M059J (cell line): ENCODE measurements at regions not wholly inside any gene's neighbourhood (a gene's known extent, or its start where the extent isn't known, plus 50 kb on each side); places are given as distances from the start of the nearest gene placed in this dataset.
"Not testable (repeated sequence)": the region's sequence is repeated elsewhere in the genome, so short reads cannot be mapped to it uniquely, and the experiment has no call there.

ENCODE experiments used
- DNase-seq: peaks from one replicate; pipeline ENCODE4 v3.0.0-alpha.2; 2012; ENCODE audit warnings: low read depth

DNA sequence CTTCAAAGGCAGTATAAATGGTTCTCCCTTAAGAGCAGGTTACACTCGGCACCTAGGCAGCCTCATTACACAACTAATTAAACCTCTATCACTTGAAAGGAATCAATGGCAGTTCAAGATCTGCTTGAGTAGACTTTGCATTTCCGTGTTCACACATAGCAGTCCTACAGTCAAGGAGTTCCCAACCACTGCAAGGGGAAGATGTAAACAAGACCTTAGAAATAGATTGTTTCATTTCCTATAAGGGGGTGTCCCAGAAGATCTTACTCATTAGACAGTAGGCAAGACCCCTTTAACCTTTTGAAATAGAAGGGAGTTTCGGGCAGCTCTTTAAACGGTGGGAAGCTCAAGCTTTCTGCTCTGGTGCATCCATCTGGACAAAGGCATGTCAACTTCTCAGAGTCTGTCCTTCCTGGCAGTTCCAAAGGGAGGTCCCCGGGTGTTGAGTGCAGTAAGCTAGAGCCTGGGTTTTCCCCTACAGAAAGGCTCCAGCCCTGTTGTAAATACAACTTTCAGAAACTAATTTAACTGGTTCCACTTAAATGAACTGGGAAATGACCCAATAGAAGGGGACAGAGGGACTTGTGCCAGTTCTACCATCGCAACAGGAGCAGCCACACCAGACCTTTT, 150.8 kb downstream of the RBMX2 start:
- no peak for DNase-seq

DNA sequence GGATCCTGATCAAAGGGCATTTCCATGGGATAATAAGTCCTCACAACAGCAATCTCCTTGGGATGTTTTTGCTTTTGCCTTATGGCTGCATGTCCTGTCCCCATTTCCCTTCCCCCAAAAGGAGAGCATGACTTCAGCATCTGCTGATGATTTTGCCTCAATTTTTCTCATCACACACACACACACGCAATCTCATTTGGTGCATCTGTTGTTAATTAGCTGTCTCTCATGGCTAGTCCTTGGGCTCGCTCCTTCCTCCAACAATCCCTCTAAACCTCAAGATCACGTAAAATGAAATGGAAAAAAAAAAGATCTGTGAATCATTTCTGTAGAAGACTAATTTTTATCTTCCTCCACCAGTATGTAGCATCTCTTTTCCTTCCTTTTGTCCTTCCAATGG, 153.6 kb downstream of the RBMX2 start:
- DNase-seq = no peak

DNA sequence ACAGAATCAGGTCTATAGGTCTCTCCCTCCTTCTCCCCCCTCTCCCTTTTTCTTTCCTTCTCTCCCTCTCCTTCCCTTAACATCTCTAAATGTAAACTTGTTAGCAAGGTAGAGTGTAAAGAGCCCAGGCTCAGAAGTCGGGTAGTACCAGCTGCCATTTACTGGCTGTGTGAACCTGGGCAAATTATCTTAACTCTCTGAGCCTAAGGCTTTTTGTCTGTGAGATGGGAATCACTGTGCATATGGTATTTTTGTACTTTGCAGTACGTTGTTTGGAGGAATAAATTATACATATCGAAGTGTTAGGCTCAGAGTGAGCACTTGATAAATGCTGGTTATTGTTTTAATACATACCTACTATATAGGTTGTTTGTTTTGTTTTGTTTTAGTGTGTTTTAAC, 154.0 kb downstream of the RBMX2 start:
- no peak for DNase-seq

DNA sequence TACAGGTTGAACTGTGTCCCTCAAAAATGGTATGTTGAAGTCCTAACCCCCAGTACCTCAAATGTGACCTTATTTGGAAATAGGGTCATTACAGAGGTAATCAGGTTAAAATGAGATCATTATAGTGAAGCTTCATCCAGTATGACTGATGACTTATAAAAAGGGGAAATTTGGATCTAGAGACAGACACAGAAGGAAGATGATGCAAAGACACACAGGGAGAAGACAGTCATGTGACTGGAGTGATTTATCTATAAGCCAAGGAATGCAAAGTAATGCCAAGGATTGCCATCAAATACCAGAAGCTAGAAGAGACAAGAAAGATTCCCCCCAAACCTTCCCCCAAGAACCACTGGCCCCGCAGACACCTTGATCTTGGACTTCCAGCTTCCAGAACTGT, 155.2 kb downstream of the RBMX2 start:
- no peak for DNase-seq

DNA sequence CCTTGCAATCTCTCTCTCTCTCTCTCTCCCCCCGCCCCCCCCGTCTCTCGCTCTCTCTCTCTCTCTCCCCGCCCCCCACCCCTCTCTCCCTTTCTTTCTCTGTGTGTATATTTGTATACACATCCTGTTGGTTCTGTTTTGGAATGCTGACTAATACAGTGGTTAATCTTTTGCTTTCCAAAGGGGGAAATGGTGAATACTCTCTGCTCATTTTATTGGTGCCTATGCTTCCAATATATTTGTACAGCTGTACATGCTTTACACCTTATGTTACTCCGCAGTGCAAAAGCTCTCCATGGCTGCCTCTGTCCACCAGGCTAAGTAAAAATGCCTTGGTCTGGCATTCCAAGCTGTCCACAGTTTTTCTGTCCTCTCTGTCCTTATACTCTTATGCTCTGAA, 158.8 kb downstream of the RBMX2 start:
- DNase-seq = no peak

DNA sequence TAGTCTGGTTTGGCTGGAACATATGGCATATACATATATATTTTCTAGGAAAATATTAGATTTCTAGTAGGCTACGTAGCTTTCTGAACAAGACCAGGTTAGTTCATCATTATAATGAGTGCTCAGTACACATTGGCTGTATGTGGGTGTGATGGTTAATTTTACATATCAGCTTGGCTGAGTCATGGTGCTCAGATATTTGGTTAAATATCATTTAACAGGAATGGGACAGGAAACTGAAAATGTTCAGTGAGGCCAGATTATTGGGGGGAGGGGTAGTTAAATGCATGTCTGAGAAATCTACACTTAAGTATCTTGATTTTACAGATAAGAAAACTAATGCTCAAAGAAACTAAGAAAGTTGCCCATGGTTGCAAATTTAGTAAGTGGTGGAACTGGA, 160.1 kb downstream of the RBMX2 start:
- no peak for DNase-seq

DNA sequence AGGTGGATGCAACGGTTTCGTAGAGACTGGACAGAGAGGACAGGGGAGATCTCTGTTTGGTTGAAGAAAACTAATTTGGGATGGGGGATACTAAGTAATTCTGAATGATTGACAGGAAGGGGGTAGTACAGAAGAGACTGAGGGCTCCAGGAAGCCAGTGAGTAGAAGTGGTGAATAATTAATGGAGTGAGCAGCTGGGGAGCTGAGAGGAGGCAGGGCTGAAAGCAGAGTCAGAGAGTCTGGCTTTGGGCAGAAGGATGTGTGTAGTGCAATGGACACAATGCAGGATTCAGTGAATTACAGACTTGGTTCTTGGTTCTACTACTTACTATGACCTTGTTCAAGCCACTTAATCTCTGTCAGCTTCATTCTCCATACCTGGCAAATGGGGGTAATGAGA, 161.7 kb downstream of the RBMX2 start:
- DNase-seq = no peak

DNA sequence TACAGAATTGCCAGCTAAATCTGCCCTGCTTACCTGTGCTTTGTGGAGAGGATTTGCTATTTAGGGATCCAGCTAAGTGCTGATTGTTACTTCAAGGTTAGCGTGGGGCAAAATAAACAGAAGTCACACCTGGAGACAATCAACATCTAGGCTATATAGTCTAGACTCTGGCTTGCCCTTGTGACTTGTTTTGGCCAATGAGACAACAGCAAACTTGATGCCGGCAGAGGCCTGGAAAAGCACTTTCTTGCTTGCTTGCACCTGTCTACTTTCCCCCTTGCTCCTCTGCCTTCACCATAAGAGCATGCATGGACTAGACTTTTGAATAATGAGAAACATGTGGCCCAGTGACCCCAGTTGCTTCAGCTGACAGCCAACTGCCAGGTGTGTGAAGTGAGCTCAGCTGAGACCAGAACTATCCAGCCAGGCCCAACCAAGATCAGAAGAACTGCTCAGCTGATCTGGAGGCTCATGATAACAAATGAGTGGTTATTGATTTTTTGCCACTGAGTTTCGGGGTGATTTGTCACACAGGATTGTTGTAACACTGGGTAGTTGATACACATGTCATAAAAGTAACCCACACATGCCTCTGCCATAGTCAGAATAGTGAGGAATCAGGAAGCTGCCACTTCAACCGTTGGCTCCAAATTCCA, 164.4 kb downstream of the RBMX2 start:
- no peak for DNase-seq

DNA sequence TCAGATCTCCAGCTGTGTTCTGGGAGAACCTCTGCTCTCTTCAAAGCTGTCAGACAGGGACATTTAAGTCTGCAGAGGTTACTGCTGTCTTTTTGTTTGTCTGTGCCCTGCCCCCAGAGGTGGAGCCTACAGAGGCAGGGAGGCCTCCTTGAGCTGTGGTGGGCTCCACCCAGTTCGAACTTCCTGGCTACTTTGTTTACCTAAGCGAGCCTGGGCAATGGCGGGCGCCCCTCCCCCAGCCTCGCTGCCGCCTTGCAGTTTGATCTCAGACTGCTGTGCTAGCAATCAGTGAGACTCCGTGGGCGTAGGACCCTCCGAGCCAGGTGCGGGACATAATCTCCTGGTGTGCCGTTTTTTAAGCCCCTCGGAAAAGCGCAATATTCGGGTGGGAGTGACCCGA, 171.2 kb downstream of the RBMX2 start:
- not testable (repeated sequence) for DNase-seq
